HFF-Myc (cell line): ENCODE measurements at regions not wholly inside any gene's neighbourhood (a gene's known extent, or its start where the extent isn't known, plus 50 kb on each side); places are given as distances from the start of the nearest gene placed in this dataset.
"Not testable (repeated sequence)": the region's sequence is repeated elsewhere in the genome, so short reads cannot be mapped to it uniquely, and the experiment has no call there.

ENCODE experiments used
- DNase-seq: peaks from one replicate; pipeline ENCODE4 v3.0.0-alpha.2; 2011; ENCODE audit warnings: low read depth; ENCODE audit errors: extremely low read depth
- H3K4me3 ChIP-seq: replicated peaks from 2 replicates; pipeline ENCODE4 v1.5.1; 2011; ENCODE audit warnings: low read depth, mild to moderate bottlenecking, control low read depth, low read length
- TF ChIP-seq, protein P1 (sequence below): IDR thresholded peaks from 2 replicates; pipeline ENCODE4 v1.5.1; 2012; ENCODE audit warnings: mild to moderate bottlenecking, low read depth, low read length, control low read depth; ENCODE audit errors: missing control alignments

DNA sequence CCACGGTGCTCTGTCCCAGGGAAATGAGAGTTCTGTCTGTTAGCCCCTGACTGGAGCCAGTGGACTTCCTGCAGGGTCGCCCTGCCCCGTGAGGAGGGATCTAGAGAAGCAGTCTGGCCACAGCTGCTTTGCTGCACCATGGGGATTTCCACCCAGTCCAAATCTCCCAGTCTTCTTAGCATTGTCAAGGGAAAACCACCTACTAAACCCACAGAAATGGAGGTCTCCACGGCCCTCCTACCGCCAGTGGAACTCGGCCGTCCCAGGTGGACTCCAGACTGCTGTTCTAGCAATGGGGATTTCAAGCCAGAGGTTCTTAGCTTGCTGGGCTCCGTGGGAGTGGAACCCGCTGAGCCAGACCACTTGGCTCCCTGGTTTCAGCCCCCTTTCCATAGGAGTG, 133.3 kb upstream of the PCDH7 start:
- TF ChIP-seq, protein P1, sequence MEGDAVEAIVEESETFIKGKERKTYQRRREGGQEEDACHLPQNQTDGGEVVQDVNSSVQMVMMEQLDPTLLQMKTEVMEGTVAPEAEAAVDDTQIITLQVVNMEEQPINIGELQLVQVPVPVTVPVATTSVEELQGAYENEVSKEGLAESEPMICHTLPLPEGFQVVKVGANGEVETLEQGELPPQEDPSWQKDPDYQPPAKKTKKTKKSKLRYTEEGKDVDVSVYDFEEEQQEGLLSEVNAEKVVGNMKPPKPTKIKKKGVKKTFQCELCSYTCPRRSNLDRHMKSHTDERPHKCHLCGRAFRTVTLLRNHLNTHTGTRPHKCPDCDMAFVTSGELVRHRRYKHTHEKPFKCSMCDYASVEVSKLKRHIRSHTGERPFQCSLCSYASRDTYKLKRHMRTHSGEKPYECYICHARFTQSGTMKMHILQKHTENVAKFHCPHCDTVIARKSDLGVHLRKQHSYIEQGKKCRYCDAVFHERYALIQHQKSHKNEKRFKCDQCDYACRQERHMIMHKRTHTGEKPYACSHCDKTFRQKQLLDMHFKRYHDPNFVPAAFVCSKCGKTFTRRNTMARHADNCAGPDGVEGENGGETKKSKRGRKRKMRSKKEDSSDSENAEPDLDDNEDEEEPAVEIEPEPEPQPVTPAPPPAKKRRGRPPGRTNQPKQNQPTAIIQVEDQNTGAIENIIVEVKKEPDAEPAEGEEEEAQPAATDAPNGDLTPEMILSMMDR: no peak
- DNase-seq: no peak
- H3K4me3 ChIP-seq: no peak overlapping the region

GRCh38 chr4:30589669-30590068, 130.5 kb upstream of the PCDH7 start:
- not testable (repeated sequence) for H3K4me3 ChIP-seq, DNase-seq

- TF ChIP-seq, protein P1: no peak
- no peak overlapping the region for H3K4me3 ChIP-seq
- no peak for DNase-seq
Measured at GRCh38 chr4:30600246-30601017, 119.7 kb upstream of the PCDH7 start.

- no peak for DNase-seq
- H3K4me3 ChIP-seq: no peak overlapping the region
- TF ChIP-seq, protein P1: no peak
Measured at GRCh38 chr4:30601070-30601865, 118.9 kb upstream of the PCDH7 start.

- TF ChIP-seq, protein P1: no peak
- no peak for DNase-seq
Measured at GRCh38 chr4:30605616-30606190, 114.5 kb upstream of the PCDH7 start.

DNA sequence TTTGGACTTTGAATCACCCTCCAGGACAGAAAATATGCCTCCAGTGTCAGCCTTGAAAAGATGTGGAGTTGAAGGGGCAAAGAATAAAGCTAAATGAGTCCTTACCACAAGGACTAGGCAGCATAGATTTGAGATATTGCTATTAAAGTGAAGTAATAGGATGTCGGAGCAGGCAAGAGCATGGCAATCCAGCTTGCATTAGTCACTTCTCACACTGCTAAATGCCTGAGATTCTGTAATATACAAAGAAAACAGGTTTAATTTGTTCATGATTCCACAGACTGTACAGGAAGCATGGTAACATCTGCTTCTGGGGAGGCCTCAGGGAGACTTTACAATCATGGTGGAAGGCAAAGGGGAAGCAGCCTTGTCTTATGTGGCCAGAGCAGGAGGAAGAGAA, 109.8 kb upstream of the PCDH7 start:
- no peak for DNase-seq
- TF ChIP-seq, protein P1: no peak
- no peak overlapping the region for H3K4me3 ChIP-seq

More at GRCh38 chr4:30605616-30606190, 114.5 kb upstream of the PCDH7 start:
- H3K4me3 ChIP-seq: no peak overlapping the region

- H3K4me3 ChIP-seq: no peak overlapping the region
- TF ChIP-seq, protein P1: no peak
- no peak for DNase-seq
Measured at GRCh38 chr4:30614771-30615170, 105.4 kb upstream of the PCDH7 start.
